GM10266 (cell line): ENCODE measurements at regions not wholly inside any gene's neighbourhood (a gene's known extent, or its start where the extent isn't known, plus 50 kb on each side); places are given as distances from the start of the nearest gene placed in this dataset.

Experiments used
- DNase-seq: peaks from one replicate; pipeline ENCODE4 v3.0.0; 2012; ENCODE audit errors: extremely low spot score
- CTCF ChIP-seq: IDR thresholded peaks from 2 replicates; pipeline ENCODE4 v1.5.1; 2012; ENCODE audit warnings: mild to moderate bottlenecking, low read depth; ENCODE audit not compliant: control insufficient read depth, insufficient read depth; ENCODE audit errors: missing control alignments

- no peak for TF ChIP-seq CTCF
- DNase-seq = no peak
Measured at GRCh38 chr1:80779275-80779674, 1021.5 kb upstream of the ADGRL2 start.

GRCh38 chr1:80778094-80778840 lies 1022.5 kb upstream of the ADGRL2 start:
- no peak for TF ChIP-seq CTCF
- no peak for DNase-seq

- no peak for DNase-seq
- no peak for TF ChIP-seq CTCF
Measured at GRCh38 chr1:80776266-80776665, 1024.5 kb upstream of the ADGRL2 start.

- TF ChIP-seq CTCF = no peak
- DNase-seq = no peak
Measured at GRCh38 chr1:80769208-80769750, 1031.5 kb upstream of the ADGRL2 start.

GRCh38 chr1:80767711-80768110 lies 1033.0 kb upstream of the ADGRL2 start:
- DNase-seq = no peak
- no peak for TF ChIP-seq CTCF

GRCh38 chr1:80759354-80759753 lies 1041.4 kb upstream of the ADGRL2 start:
- no peak for TF ChIP-seq CTCF
- DNase-seq = no peak

- no peak for TF ChIP-seq CTCF
Measured at GRCh38 chr1:80755944-80756343, 1044.8 kb upstream of the ADGRL2 start.

More at GRCh38 chr1:80755944-80756343, 1044.8 kb upstream of the ADGRL2 start:
- DNase-seq = no peak
